Activated B cell treated with CpG ODN at 0.5 μM for 24 hours (primary cell): ENCODE measurements at regions not wholly inside any gene's neighbourhood (a gene's known extent, or its start where the extent isn't known, plus 50 kb on each side); places are given as distances from the start of the nearest gene placed in this dataset.

Experiments used
- ATAC-seq: fragments of 200-7000 bp; cut with Tn5 transposase; one replicate; pipeline ENCODE4 v1.10.0; 2021; ENCODE audit warnings: low read depth, mild to moderate bottlenecking, moderate library complexity
- CTCF ChIA-PET: fragments of 350-600 bp; sonication (Branson Sonifier 250); formaldehyde crosslinking; loops from one replicate; lab custom pipeline; 2021; ENCODE audit warnings: antibody characterized with exemption; lab: Charles Lee
- POLR2A ChIA-PET: fragments of 350-600 bp; sonication (Branson Sonifier 250); formaldehyde crosslinking; loops from one replicate; lab custom pipeline; 2021; ENCODE audit warnings: antibody characterized with exemption; lab: Charles Lee
- DNase-seq: peaks from one replicate; pipeline ENCODE4 v3.0.0; 2022
- H3K27ac Mint-ChIP-seq: one replicate; pipeline ENCODE4 v1.8.0; 2020; ENCODE audit warnings: mixed read lengths
- H3K27me3 Mint-ChIP-seq: one replicate; pipeline ENCODE4 v1.8.0; 2021; ENCODE audit warnings: mixed read lengths
- H3K36me3 Mint-ChIP-seq: one replicate; pipeline ENCODE4 v1.8.0; 2021; ENCODE audit warnings: low read depth, mixed read lengths
- H3K4me1 Mint-ChIP-seq: one replicate; pipeline ENCODE4 v1.8.0; 2021; ENCODE audit warnings: mixed read lengths
- H3K4me3 Mint-ChIP-seq: one replicate; pipeline ENCODE4 v1.8.0; 2020; ENCODE audit warnings: mild to moderate bottlenecking, mixed read lengths
- H3K9me3 Mint-ChIP-seq: one replicate; pipeline ENCODE4 v1.8.0; 2020; ENCODE audit warnings: mixed read lengths
- intact Hi-C: fragments of 100-400 bp; cut with micrococcal nuclease; formaldehyde crosslinking; loops from one replicate; pipeline ENCODE4 v1.15.1; 2024
- TF ChIP-seq, protein P1 (sequence below): fragments of 200-600 bp; IDR thresholded peaks from one replicate; pipeline ENCODE4 v1.8.0; 2022; ENCODE audit warnings: antibody characterized with exemption, mild to moderate bottlenecking

DNA sequence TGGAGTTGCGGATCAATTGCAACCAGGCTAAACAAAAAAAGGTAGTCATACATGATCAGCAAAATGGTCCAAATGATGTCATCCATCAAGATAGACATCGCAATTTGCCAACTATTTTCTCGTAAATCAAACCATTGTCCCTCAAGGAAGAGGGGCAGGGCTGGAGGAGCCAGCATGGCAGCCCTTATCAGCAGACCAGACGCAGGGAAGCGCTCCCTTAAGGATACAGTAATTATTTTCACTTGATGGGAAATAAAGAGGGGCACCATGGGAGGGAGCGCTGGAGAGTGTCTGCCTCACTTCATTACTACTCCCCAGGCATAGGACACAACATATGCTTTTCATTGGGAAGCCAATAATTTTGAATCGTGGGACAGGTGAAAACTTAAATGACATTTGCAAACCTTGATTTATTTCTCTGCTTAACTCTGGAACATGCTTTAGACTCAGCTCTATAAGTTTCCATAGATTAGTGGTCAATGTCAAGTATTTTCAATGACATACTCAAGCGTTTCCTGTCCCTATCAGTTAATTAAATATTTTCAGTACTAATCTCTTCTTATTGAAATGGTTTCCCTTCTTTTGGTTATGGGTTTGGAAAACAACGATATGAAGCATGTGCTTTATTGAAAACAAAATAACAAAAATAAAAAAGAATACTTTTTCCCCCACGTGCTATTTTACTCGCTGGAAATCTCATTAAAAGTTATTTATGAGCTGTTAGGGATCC, 202.4 kb upstream of the HABP2 start:
- Mint-ChIP-seq H3K27ac (no peak overlapping the region), H3K36me3 (no peaks in the 10 kb centered on the region), H3K4me3 (no peak overlapping the region), H3K27me3 (no peaks in the 10 kb centered on the region), H3K4me1 (no peaks in the 10 kb centered on the region), H3K9me3 (no peaks in the 10 kb centered on the region)
- ChIA-PET CTCF (no interaction called here), POLR2A (no interaction called here)
- DNase-seq (no peak), ATAC-seq (no peak)
- intact Hi-C loops, result no loop called here
- TF ChIP-seq, protein P1, sequence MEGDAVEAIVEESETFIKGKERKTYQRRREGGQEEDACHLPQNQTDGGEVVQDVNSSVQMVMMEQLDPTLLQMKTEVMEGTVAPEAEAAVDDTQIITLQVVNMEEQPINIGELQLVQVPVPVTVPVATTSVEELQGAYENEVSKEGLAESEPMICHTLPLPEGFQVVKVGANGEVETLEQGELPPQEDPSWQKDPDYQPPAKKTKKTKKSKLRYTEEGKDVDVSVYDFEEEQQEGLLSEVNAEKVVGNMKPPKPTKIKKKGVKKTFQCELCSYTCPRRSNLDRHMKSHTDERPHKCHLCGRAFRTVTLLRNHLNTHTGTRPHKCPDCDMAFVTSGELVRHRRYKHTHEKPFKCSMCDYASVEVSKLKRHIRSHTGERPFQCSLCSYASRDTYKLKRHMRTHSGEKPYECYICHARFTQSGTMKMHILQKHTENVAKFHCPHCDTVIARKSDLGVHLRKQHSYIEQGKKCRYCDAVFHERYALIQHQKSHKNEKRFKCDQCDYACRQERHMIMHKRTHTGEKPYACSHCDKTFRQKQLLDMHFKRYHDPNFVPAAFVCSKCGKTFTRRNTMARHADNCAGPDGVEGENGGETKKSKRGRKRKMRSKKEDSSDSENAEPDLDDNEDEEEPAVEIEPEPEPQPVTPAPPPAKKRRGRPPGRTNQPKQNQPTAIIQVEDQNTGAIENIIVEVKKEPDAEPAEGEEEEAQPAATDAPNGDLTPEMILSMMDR, result no peak

DNA sequence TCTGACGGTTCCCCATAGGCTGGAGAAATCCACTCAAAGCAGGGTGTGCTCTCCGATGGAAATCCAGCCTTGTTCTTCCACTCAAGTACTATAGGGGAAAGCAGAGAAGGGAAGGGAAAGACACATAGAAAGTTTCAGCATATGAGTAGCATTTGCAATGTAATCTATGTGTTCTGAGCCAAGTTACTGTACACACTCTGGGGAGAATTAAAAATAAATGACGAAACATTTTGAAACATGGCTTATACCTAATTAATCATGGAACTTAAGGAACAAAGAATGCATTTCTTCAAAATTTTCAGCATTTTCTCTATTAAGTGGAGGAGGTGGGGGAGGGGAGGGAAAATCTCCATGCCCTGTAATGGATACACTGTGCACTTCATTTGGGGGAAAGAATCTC, 198.1 kb upstream of the HABP2 start:
- TF ChIP-seq, protein P1, result no peak
- Mint-ChIP-seq H3K36me3 (no peaks in the 10 kb centered on the region), H3K9me3 (no peaks in the 10 kb centered on the region), H3K4me3 (no peak overlapping the region), H3K27ac (no peak overlapping the region), H3K27me3 (no peaks in the 10 kb centered on the region), H3K4me1 (no peaks in the 10 kb centered on the region)
- POLR2A ChIA-PET, result no interaction called here
- intact Hi-C loops, result no loop called here
- ATAC-seq (no peak), DNase-seq (no peak)
- CTCF ChIA-PET, result no interaction called here

GRCh38 chr10:113356794-113357680, 195.8 kb upstream of the HABP2 start:
- CTCF ChIA-PET, result no interaction called here

DNA sequence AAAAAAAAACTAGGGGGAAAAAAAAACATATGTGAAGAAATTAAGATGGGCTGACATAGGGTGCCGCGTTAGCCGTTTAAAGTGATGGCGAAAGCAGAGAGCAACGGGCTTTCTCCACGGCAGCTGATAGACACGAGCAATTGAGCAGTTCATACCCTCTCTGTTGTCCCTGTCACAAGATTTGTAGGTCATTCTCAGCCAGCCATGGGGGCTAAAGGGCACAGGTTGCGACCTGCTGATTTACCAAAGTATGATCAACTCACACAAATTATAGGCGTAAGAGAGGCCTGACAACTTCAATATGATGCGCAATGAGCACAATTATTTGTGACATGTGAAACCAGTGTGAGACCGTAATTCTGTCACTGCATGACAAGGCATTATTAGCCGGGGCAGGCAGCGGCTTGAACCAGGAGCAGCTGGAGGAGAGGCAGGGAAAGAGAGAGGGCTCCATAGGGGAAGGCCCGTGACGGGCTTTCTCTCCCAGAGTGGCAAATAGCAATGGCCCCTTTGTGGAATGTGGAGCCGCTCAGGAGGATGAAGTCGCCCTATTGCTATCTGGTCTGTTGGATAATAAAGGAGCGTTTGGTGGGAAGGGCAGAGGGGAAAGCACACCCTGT, 195.1 kb upstream of the HABP2 start:
- Mint-ChIP-seq H3K9me3 (no peaks in the 10 kb centered on the region), H3K36me3 (no peaks in the 10 kb centered on the region), H3K4me3 (no peak overlapping the region), H3K4me1 (no peaks in the 10 kb centered on the region), H3K27ac (no peak overlapping the region), H3K27me3 (peaks cover 2% of the 10 kb centered on the region)
- POLR2A ChIA-PET, result no interaction called here
- CTCF ChIA-PET, result no interaction called here
- intact Hi-C loops, result no loop called here
- ATAC-seq (no peak), DNase-seq (no peak)
- TF ChIP-seq, protein P1, result no peak

More at GRCh38 chr10:113356794-113357680, 195.8 kb upstream of the HABP2 start:
- no peak for DNase-seq
- TF ChIP-seq, protein P1, result no peak
- intact Hi-C loops, result no loop called here
- POLR2A ChIA-PET, result no interaction called here
- Mint-ChIP-seq H3K36me3 (no peaks in the 10 kb centered on the region), H3K9me3 (no peaks in the 10 kb centered on the region), H3K4me3 (no peak overlapping the region), H3K27ac (no peak overlapping the region), H3K4me1 (no peaks in the 10 kb centered on the region), H3K27me3 (peaks cover 2% of the 10 kb centered on the region)
- no peak for ATAC-seq

DNA sequence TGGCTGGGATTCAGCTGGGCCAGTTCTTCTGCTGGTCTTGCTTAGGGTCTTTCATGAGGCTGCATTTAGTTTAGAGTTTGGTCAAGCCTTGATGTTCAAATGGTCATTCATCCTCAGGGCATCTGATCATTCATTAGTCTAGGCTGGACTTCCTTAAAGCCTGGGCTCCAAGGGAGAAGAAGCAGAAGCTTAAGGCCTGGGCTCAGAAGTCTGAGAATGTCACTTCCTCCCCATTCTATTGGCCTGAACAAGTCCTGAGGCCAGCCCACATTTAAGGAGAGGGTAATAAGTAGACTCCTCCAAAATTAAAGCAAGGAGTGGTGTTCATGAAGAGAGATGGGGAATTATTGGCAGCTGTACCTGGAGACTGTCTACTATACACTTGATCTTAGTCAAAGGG, 193.2 kb upstream of the HABP2 start:
- no peaks in the 10 kb centered on the region for H3K4me1 Mint-ChIP-seq
- ChIA-PET CTCF (no interaction called here), POLR2A (no interaction called here)
- no peaks in the 10 kb centered on the region for H3K9me3 Mint-ChIP-seq
- H3K4me3 Mint-ChIP-seq, result no peak overlapping the region
- TF ChIP-seq, protein P1, result no peak
- no peaks in the 10 kb centered on the region for H3K36me3 Mint-ChIP-seq
- ATAC-seq (no peak), DNase-seq (no peak)
- no peak overlapping the region for H3K27ac Mint-ChIP-seq
- peaks cover 2% of the 10 kb centered on the region for H3K27me3 Mint-ChIP-seq
- intact Hi-C loops, result no loop called here
